22Rv1 (cell line): ENCODE measurements at regions not wholly inside any gene's neighbourhood (a gene's known extent, or its start where the extent isn't known, plus 50 kb on each side); places are given as distances from the start of the nearest gene placed in this dataset.
A peak's percentile ranks its signal among the peaks of the same experiment; 100 is the strongest.

Experiments
- H3K27ac ChIP-seq: fragments of 450-650 bp; 2 replicates; pipeline ENCODE4 v1.5.1; 2017
- ZFX ChIP-seq: fragments of 450-650 bp; IDR thresholded peaks from 2 replicates; pipeline ENCODE4 v1.6.1; 2017; ENCODE audit warnings: antibody characterized with exemption, borderline replicate concordance
- TF ChIP-seq, protein P1 (sequence below): fragments of 450-650 bp; IDR thresholded peaks from 2 replicates; pipeline ENCODE4 v1.5.1; 2017; ENCODE audit warnings: mild to moderate bottlenecking

DNA sequence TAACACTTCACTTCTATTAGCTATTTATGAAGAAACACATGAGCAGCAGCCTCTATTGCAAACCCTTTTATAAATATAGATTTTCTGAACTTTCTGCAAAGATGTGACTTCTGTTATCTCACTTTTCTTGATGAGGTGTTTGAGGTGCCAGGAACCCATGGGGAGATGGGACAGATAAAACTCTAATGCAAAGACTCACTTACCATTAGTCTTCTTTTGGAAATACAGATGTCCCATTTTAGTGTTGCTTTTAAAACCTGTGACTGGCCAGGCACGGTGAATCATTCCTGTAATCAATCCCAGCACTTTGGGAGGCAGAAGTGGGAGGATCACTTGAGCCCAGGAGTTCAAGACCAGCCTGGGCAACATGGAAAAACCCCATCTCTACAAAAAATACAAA, 171.3 kb upstream of the GAS1 start:
- TF ChIP-seq, protein P1, sequence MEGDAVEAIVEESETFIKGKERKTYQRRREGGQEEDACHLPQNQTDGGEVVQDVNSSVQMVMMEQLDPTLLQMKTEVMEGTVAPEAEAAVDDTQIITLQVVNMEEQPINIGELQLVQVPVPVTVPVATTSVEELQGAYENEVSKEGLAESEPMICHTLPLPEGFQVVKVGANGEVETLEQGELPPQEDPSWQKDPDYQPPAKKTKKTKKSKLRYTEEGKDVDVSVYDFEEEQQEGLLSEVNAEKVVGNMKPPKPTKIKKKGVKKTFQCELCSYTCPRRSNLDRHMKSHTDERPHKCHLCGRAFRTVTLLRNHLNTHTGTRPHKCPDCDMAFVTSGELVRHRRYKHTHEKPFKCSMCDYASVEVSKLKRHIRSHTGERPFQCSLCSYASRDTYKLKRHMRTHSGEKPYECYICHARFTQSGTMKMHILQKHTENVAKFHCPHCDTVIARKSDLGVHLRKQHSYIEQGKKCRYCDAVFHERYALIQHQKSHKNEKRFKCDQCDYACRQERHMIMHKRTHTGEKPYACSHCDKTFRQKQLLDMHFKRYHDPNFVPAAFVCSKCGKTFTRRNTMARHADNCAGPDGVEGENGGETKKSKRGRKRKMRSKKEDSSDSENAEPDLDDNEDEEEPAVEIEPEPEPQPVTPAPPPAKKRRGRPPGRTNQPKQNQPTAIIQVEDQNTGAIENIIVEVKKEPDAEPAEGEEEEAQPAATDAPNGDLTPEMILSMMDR, result no peak
- TF ChIP-seq ZFX, result no peak
- peak overlapping the region; percentile 90 for H3K27ac ChIP-seq

DNA sequence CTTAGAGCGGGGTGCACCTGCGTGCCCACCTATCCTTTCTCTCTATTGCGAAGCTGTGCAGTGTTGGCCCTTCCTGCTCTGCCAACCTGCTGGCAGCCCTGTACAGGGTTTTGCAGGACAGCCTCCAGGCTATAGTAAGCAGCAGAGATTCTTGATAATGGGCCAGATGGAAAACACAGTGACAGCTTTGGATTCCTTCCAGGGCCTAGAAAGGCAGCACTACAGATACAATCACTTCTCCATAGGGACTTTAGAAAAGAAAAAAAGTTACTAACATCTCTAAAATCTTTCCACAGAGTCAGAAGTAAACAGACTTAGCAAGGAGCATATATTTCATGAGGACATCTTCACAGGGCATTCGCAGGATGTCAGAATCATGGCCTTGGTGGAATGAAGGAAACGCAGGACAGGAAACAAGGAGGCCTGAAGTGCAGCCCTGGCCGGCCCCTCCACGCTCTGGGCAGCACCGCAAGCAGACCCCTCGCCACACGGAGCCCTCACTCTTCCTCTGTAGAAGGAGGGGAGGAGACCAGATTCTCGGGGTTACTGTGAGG, 172.1 kb upstream of the GAS1 start:
- TF ChIP-seq, protein P1, result no peak
- TF ChIP-seq ZFX, result no peak
- peak overlapping the region; percentile 90 for H3K27ac ChIP-seq

DNA sequence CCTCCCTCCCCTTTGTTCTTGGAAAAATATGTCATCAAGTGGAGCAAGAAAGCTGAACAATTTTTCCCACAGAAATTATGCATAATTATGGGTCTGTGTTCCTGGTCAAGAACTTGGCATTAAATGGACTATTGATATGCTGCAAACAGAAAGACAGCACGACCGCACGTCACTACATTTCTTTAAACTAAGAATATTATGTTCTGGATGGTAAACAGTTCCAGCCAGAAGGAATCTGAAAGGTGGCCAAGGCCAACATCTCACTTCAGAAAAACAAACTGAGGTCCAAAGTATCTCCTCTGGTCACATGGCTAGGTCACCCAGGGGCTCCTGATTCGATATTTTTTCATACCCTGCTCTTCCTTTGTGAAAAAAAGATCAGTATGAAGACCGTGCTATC, 173.3 kb upstream of the GAS1 start:
- H3K27ac ChIP-seq, result peak overlapping the region; percentile 90
- TF ChIP-seq ZFX, result no peak
- TF ChIP-seq, protein P1, result no peak

DNA sequence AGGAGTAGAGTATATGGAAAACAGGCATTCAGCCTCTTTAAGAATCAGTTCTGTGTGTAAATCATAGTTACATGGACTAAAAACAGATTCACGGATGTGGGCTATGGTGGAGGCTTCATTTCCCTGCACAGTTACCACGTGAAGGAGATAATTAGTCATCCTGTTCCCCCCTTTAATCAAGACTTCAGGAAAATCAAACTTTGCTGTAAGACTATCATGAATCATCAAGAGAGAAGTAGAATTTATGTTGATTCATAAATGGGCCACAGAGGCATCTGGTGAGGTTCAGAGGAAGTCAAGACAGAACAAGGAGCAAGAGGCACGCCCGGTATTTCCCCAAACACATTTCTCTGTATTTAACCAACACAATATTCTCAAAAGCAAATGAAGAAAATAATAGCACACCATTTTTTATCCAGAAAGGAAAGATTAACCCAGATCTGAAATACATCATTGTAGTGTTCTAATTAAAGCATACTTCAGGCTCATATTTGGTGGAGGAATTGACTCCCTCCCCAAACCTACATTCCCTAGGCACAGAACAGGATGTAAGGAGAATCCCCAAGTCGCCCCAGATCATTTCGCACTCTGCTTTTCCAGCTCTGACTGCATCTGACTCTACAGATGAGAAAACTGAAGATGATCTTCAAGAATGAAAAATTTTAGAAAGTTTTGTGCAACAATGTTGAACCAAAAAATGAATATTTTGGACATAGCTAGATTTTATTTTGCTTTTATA, 175.8 kb upstream of the GAS1 start:
- no peak for TF ChIP-seq ZFX
- TF ChIP-seq, protein P1, result no peak
- no peak overlapping the region for H3K27ac ChIP-seq

DNA sequence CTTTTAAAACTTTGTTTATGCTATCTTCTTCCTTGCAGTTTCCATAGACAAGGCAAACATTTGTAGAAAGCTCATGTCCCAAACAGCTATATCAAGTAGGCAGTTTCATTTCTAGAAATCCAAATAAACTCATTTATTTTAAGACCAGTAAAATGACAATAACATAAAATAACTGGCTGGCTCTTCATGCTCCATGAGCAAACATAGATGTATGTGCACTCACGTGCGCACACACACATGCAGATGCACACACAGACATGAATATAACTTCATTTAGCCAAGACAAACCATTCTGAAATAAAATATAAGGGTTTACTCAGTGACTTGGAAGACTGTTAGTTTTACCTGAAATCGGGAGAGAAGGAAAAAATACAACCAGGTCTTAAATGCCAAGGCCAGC, 176.5 kb upstream of the GAS1 start:
- H3K27ac ChIP-seq, result no peak overlapping the region
- TF ChIP-seq, protein P1, result no peak
- TF ChIP-seq ZFX, result no peak

DNA sequence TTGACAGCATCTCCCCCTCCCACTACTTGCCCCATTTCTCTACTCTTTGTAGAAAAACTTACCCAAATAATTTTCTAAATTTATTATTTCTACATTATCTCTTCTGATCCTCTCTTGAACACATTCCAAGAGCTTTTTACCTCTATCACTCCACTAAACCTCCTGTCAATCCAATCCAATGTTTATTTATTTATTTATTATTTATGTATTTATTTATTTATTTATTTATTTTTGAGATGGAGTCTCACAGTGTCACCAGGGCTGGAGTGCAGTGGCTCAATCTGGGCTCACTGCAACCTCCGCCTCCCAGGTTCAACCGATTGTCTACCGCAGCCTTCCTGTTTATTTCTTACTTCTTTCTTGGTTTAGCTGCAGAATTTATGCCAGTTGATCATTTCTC, 178.5 kb upstream of the GAS1 start:
- no peak for TF ChIP-seq ZFX
- TF ChIP-seq, protein P1, result no peak
- no peak overlapping the region for H3K27ac ChIP-seq

DNA sequence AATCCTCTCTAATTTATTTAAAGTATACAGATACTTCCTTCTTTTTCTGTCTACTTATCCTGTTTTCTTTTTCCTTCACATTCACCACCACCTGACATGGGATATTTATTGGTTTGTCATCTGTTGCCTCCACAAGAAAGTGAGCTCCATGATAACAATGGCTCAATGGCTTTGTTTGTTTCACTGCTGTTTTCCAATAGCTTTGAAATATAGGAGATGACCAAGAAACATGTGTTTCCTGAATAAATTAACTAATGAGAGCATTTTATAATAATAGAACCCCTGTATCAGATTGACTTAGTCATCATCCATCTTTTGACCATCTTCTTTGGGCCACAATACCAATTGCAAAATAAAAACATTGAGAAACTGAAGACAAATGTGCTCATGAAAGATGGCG, 180.2 kb upstream of the GAS1 start:
- no peak for TF ChIP-seq ZFX
- TF ChIP-seq, protein P1, result no peak
- no peak overlapping the region for H3K27ac ChIP-seq
